NCI-H2081 treated with DMSO at 0.1 percent for 48 hours (cell line): ENCODE measurements at regions not wholly inside any gene's neighbourhood (a gene's known extent, or its start where the extent isn't known, plus 50 kb on each side); places are given as distances from the start of the nearest gene placed in this dataset.

ENCODE experiments used
- DNase-seq: peaks from one replicate; lab custom pipeline; 2025; lab: John Stamatoyannopoulos, UW

GRCh38 chr12:24723759-24724158 is 225.1 kb downstream of the BCAT1 start:
- no peak for DNase-seq

DNA sequence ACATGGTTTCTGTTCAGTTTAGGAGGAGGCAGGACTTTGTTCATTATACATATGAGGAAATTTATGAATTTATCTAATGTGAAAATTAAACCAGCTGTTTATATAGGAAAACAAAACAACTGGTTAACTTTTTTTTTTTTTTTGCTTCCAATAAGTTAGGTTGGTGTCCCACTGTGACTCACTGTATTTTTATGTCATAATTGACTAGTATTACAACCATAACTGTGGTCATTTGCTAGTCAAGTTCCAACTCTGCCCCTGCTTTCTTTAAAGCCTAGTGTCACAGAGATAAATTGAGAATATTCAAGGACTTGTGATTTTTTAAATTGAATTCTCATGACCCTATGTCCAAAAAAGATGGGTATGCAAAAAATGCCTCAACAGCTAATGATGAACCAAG is 227.7 kb downstream of the BCAT1 start:
- no peak for DNase-seq

DNA sequence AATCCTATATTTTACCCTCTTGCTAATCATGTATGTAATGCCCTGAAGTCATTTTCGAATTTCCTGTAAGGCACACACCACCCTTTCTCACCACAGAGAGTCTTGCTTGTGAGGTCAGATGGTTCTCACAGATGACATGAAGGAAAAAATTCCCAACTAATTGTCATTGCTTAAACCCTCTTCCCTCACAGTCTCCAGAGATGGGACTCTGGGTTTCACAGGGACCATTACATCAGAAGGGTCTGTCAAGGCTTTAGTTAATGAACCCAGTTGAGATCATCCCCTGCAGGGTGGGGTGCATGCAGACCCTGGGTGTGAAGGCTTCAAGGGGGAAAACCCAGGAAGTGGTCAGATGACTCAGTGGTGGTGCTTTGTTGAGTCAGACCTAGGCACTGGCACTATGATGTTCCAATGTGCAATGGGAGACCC is 229.6 kb downstream of the BCAT1 start:
- DNase-seq: no peak

DNA sequence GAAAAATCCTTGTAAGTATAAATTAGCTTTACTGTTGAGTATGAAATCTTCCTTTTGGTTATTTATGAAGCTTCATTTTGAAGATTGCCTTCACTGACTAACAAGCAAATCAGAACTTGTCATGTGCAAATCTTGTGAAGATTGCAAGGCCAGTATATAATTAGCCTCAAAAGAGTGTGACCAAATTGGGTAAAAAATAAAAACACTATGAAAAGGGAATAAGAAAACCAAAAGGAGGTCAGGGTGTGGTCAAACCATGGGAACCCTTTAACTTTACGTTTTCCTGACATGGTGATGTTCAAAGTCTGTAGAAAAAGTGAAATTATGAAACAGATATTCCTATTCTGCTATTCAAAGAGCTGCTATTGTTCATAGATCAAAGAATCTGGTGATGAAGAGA is 230.3 kb downstream of the BCAT1 start:
- no peak for DNase-seq

GRCh38 chr12:24714237-24714636 is 234.7 kb downstream of the BCAT1 start:
- no peak for DNase-seq

DNA sequence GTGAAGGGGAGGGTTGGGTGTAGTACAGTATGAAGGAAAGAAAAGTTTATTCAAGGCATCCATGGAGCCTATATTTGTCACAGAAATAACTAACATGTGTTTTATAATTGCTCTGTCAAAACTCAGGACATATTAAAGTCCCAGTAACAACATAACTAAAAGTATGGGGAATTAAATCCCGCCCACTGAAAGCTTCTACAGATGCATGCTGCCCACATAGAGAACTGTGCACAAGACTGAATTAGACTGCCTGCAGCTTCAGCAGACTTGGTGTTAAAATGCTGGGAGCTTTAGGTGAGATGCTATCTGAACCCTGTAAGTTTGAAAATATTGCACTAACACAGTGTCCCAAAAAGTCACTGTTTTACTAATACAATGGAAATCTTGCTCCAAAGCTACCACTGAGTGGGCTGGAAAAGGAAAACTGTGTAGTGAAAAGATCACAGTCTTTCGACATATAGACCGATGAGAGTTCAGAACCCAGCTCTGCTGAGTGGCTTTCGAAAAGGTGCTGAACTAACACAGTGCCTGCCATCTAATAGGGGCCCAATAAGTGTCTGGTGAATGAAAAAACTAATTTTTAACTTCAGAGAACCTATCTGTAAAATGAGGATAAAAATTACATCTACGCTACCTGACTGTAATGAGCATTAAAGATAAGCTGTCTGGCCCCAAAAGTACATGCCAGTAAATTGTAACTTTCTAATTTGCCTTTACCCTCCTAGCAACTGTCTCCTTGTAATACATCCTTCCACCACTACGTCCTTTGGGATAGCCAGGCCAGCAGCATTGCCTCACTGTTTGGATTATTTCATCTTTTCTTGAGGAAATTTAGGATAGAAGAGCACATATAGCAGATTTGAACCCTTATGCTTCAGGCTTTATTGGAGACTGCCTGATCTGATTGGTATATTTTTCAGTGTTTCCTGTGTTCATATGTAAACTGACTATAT is 237.6 kb downstream of the BCAT1 start:
- no peak for DNase-seq

DNA sequence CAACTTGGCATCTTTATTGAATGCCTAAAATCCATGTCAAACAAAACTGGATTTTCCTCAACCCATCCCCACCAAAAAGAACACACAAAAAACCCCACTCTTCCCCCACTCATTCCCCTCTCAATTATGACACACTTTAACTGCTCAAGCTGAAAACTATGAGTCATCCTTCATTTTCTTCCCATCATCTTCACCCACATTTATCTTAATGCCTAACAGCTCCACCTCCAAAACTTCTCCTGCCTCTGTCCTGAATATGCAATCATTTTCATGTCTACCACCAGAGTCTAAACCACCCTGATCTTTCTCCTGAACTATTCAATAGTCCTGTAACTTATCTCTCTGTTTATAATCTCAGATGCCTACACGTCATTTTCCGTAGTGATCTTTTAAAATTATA is 239.7 kb downstream of the BCAT1 start:
- no peak for DNase-seq

DNA sequence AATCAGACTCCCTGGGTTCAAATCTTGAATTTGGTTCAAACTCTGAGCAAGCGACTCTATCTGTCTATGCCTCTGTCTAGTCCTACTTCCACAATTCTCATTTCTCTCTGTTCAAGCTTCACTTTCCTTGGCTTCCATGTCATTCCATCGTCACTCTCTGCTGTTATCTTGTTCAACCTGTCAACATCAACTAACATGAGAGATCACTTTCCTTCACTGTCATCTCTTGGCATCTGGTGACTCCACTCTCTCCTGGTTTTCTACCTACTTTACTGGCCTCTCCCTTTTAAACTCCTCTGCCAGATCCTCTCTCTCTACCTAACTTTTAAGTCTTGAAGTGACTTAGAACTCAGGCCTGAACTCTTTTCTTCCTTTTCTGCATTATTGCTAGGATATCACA is 240.2 kb downstream of the BCAT1 start:
- no peak for DNase-seq

DNA sequence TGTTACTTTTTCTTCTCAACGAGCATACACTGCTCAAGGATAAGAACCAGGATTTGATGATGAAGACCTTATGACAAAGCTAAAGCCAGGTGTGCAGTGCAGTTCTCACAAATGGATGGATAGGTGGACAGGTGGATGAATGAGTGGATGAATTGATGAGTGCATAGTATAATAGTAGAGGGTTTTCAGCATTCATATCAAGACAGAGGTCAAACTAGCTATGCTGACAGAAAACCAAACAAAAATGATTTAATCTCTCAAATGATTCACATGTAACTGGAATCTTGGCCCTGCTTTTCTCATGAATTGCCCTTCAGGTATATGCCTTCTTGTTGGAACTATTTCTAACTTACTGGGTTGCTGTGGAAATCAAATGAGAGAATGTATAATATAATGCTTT is 240.9 kb downstream of the BCAT1 start:
- DNase-seq: no peak

DNA sequence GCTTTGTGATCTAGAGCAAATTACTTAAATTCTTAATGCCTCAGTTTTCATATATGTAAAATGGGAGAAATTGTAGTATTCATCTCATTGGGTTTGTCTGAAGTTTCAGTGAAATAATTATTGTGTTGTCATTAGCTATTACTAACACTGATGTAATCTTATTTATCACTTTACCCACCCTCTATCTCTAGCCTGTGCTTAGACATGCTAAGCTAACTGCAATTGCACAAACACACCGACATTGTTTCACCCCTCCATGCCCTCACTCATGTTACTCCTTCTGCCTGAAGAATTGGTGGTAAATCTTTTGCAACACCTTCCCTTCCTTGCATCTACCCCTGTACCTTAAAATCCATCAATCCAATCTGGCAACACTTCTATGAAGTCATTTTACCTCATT is 241.6 kb downstream of the BCAT1 start:
- DNase-seq: no peak

DNA sequence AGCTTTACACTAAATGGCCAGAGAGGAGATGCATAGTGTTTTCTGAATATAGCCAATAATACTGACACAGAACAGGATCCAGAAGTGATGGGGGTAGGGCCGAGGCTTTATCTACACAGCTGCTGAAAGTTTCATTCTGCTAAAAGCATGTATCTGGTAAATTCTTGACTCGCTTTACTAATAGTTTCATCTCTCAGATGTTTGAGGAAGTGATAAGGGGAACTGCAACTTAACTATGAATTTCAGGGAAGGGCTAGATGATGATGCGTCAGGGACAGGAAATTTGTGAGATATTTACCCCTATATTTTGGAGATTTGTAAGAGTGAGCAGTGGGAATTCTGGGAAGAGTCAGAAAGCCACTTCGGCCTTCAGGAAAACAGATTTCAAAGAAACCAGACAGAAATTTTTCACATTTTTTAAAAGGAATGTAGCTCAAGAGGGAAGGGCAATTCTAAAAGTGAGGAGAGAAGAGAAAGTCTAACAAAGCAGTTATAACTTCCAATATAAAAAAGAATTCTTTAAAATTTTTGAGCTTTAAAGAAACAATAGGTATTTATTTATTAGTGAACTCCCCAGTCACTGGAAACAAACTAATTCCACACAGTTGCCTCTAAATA is 243.1 kb downstream of the BCAT1 start:
- no peak for DNase-seq

GRCh38 chr12:24705216-24705615 is 243.7 kb downstream of the BCAT1 start:
- no peak for DNase-seq

GRCh38 chr12:24701343-24701742 is 247.6 kb downstream of the BCAT1 start:
- DNase-seq: no peak

DNA sequence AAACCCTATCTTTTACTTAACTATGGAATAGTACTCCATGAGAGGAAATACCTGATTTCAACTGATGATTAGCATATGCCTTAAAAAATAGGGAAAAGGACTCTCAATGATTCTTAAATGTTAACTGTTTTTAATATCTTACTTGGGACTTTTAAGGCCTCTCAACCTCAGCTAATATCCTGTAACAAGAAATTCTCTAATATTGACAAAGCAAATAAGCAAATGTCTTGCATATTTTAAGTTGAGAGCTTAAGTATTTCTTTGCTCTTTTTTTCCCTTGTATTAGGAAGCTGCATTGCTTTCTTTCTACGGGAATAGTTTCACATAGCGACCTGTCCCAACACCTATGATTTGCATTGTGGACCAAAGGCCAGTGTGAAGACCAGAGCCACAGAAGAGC is 249.9 kb downstream of the BCAT1 start:
- no peak for DNase-seq

- DNase-seq: no peak
These were observed 251.1 kb downstream of the BCAT1 start for GRCh38 chr12:24697769-24698168.

GRCh38 chr12:24697295-24697694 is 251.6 kb downstream of the BCAT1 start:
- no peak for DNase-seq

DNA sequence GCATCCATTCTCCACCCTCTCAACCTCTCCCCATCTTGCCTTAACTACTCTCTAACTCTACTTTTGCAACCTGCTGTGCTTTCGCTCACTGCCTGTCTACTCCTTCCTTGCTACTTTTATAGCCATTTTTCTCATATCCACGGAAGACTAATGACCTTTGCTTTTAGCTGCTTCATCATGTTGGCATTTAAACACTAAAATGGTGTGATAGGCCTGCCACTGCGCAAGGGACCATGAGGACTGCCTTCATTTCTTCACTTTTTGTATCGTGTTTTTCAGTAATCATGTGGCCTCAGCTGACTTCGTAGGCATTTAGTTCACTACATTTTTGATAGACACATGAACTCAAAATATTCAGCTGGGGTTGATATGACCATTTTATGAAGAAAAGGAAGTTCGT is 252.1 kb downstream of the BCAT1 start:
- DNase-seq: no peak

DNA sequence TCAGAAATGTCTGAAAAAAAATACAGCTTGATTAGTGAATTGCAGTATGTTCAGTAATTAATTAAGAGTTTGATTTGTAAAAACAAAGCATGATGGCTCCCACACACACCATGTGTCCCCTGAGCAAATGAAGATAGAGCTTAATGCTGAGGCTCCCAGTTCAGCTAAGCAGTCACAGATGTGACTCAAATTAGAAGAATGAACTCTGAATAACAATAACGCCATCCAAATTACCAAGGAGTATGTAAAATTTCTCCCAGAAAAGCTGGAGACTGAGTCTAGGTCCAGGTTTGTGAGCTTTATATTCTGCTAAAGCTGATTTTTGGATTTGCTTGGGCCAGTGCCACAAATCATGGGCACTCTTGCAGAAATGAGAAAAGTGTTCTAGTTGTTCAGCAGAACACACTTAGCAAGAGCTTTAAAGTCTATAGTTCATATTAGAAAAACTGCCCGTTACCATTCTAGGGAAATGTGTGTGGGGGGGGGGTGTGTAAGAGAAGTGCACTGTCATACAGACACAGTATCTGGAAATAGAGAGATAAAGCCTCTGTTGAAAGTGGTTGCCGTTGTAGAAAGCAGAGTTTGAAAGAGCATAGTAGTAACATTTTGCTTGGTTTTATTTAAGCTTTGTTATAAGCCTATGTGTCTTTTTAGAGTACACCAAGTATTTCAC is 253.1 kb downstream of the BCAT1 start:
- DNase-seq: no peak

DNA sequence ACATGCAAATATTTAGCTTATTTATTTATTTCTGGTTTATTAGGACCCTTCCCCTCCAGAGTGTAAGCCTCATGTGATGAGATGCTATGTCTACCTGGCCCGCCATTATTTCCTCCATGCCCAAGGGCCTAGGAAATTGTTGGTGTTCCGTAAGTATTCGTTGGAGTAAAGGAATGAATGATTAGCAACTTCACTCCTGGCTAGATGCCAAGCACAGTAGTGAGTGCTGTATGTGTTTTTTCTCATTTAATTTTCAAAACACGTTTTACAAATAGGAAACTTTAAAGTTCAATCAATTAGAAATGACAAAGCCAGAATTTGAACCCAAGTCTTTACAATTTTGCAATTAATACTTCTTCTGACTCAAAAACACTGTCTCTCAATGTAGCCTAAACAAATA is 253.8 kb downstream of the BCAT1 start:
- DNase-seq: no peak

DNA sequence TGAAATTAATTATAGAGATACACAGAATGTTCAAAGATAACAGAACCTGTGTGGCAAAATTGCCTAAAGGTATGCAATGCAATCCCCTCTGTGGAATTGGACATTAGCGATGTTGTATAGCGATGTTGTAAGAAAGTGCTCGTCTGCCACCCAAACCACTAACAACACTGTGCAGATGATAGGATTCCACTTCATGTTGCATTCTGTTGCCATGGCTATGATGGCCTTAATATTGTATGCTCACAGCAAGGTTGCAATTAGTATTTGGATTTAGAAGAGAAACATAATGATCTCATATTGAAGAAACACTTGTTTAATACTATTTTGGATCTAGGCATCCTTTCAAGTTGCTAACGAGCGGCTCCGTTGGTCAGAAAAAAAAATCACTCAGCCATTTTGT is 260.3 kb downstream of the BCAT1 start:
- no peak for DNase-seq

DNA sequence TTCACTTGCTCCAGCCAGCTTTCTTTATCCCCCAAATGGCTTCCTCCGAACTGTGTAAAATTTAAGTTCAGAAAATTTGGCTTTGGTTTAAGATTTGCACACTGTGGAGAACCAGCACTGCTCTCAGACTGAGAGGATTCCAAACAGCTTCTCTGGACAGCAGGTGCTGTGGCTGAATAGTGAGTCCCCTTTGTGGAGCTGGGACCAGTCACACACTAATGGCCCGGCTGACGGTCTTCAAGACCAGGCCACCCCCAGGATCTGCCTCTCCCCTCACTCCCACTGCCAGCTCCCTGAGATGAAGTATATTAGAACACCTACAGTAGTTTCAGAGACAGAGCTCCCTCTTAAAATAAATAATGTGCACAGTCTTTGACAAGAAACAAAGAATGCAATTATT is 267.3 kb downstream of the BCAT1 start:
- DNase-seq: no peak

DNA sequence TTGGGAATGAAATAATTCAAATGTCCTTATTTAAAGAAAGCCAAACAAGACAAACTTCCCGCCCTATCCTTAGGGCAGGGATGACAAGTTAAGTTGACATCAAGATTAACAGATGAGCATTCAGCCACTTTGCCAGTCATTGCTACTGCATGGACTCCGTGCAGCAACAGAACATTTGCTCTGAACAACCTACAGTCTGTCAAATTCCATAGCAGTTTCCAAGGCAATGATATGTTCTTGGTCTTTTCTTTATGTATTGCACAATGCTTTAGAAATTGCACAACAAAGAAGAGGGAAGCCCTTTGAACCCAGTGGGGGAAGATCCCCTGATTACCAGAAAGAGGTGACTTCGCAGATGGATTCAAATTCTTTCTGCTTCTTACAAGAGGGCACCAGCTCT is 269.8 kb downstream of the BCAT1 start:
- no peak for DNase-seq

GRCh38 chr12:24678436-24678835 is 270.5 kb downstream of the BCAT1 start:
- DNase-seq: no peak
